ENCODE measurements at regions not wholly inside any gene's neighbourhood (a gene's known extent, or its start where the extent isn't known, plus 50 kb on each side); places are given as distances from the start of the nearest gene placed in this dataset.
A peak's percentile ranks its signal among the peaks of the same experiment; 100 is the strongest.

- in situ Hi-C loops (cut with MboI; ENCODE audit: low pct_unique_long_range_greater_than_20kb in 2 of 9, low sequenced_read_pairs in 9 of 9, unreplicated experiment in 9 of 9), result loop anchor here in 2 of 9 experiments (25.0 kb wide), 1 partner anchor 1332 kb away; no protein-coding TSS in a partner anchor
- 0 to 100% (median 86%) methylated on average over 1 of the region's 1 CpG; no CpG with 5 or more reads in 3 of the 10 experiments for WGBS, 10 experiments
- no peak overlapping the region for H3K4me3 ChIP-seq
- ATAC-seq (replicated peaks in 6 of 8), result no peak
- peaks cover 0 to 9% of the 10 kb centered on the region in 2 donors for H3K4me1 ChIP-seq (replicated peaks in 1 of 2)
- H3K27ac ChIP-seq, result no peak overlapping the region
Measured at GRCh38 chr5:12019306-12019705, 115.1 kb upstream of the CTNND2 start.

- WGBS, 10 experiments, result 0 to 49% (median 27%) methylated on average over 1 to 10 of the region's 10 CpGs; no CpG with 5 or more reads in 1 of the 10 experiments
- in situ Hi-C loops (cut with MboI; ENCODE audit: low pct_unique_long_range_greater_than_20kb in 2 of 9, low sequenced_read_pairs in 9 of 9, unreplicated experiment in 9 of 9), result loop anchor here in 2 of 9 experiments (25.0 kb wide), 1 partner anchor 1330 kb away; no protein-coding TSS in a partner anchor
- Histone ChIP-seq H3K27ac (no peak overlapping the region), H3K4me3 (no peak overlapping the region), H3K4me1 (replicated peaks in 1 of 2) (peaks cover 6 to 9% of the 10 kb centered on the region in 2 donors)
- ATAC-seq (replicated peaks in 6 of 8), result no peak
Measured at GRCh38 chr5:12017007-12017406, 112.8 kb upstream of the CTNND2 start.

- in situ Hi-C loops (cut with MboI; ENCODE audit: low pct_unique_long_range_greater_than_20kb in 2 of 9, low sequenced_read_pairs in 9 of 9, unreplicated experiment in 9 of 9), result loop anchor here in 2 of 9 experiments (25.0 kb wide), 1 partner anchor 1329 kb away; no protein-coding TSS in a partner anchor
- peak; percentile 65 to 100 (median 98) for ATAC-seq (replicated peaks in 6 of 8)
- Histone ChIP-seq H3K4me1 (replicated peaks in 1 of 2) (peaks cover 6 to 9% of the 10 kb centered on the region in 2 donors), H3K27ac (no peak overlapping the region), H3K4me3 (no peak overlapping the region)
- WGBS, 10 experiments, result 0 to 100% (median 60%) methylated on average over 1 to 7 of the region's 7 CpGs; no CpG with 5 or more reads in 1 of the 10 experiments
Measured at GRCh38 chr5:12016159-12016746, 112.0 kb upstream of the CTNND2 start.

GRCh38 chr5:12013351-12013750 is 109.1 kb upstream of the CTNND2 start:
- no peak for ATAC-seq (replicated peaks in 6 of 8)
- Histone ChIP-seq H3K27ac (no peak overlapping the region), H3K4me3 (no peak overlapping the region), H3K4me1 (replicated peaks in 1 of 2) (peaks cover 6 to 9% of the 10 kb centered on the region in 2 donors)
- WGBS, 10 experiments, result 14 to 89% (median 83%) methylated on average over 1 of the region's 1 CpG; no CpG with 5 or more reads in 5 of the 10 experiments
- in situ Hi-C loops (cut with MboI; ENCODE audit: low pct_unique_long_range_greater_than_20kb in 2 of 9, low sequenced_read_pairs in 9 of 9, unreplicated experiment in 9 of 9), result loop anchor here in 2 of 9 experiments (25.0 kb wide), 1 partner anchor 1326 kb away; no protein-coding TSS in a partner anchor

GRCh38 chr5:12003680-12004079 is 99.4 kb upstream of the CTNND2 start:
- Histone ChIP-seq H3K4me1 (replicated peaks in 1 of 2) (no peaks in the 10 kb centered on the region), H3K4me3 (no peak overlapping the region), H3K27ac (no peak overlapping the region)
- in situ Hi-C loops (cut with MboI; ENCODE audit: low pct_unique_long_range_greater_than_20kb in 2 of 9, low sequenced_read_pairs in 9 of 9, unreplicated experiment in 9 of 9), result loop anchor here in 2 of 9 experiments (25.0 kb wide), 1 partner anchor 1316 kb away; no protein-coding TSS in a partner anchor
- 40 to 90% (median 55%) methylated on average over 1 to 2 of the region's 2 CpGs; no CpG with 5 or more reads in 7 of the 10 experiments for WGBS, 10 experiments
- no peak for ATAC-seq (replicated peaks in 6 of 8)

- no peak for ATAC-seq (replicated peaks in 6 of 8)
- in situ Hi-C loops (cut with MboI; ENCODE audit: low pct_unique_long_range_greater_than_20kb in 2 of 9, low sequenced_read_pairs in 9 of 9, unreplicated experiment in 9 of 9), result no loop called here
Measured at GRCh38 chr5:11998397-11998796, 94.2 kb upstream of the CTNND2 start.

GRCh38 chr5:11997942-11998341 is 93.7 kb upstream of the CTNND2 start:
- Histone ChIP-seq H3K4me1 (replicated peaks in 1 of 2) (no peaks in the 10 kb centered on the region), H3K27ac (no peak overlapping the region), H3K4me3 (no peak overlapping the region)
- 22 to 100% (median 94%) methylated on average over 5 to 11 of the region's 11 CpGs for WGBS, 10 experiments
- in situ Hi-C loops (cut with MboI; ENCODE audit: low pct_unique_long_range_greater_than_20kb in 2 of 9, low sequenced_read_pairs in 9 of 9, unreplicated experiment in 9 of 9), result no loop called here
- no peak for ATAC-seq (replicated peaks in 6 of 8)

More at GRCh38 chr5:11998397-11998796, 94.2 kb upstream of the CTNND2 start:
- H3K4me1 ChIP-seq (replicated peaks in 1 of 2), result no peaks in the 10 kb centered on the region
- no peak overlapping the region for H3K4me3 ChIP-seq
- no peak overlapping the region for H3K27ac ChIP-seq

GRCh38 chr5:11992518-11992917 is 88.3 kb upstream of the CTNND2 start:
- WGBS, 10 experiments, result 0 to 100% (median 78%) methylated on average over 1 to 2 of the region's 2 CpGs; no CpG with 5 or more reads in 1 of the 10 experiments
- no peak overlapping the region for H3K27ac ChIP-seq
- no peaks in the 10 kb centered on the region for H3K4me1 ChIP-seq (replicated peaks in 1 of 2)
- ATAC-seq (replicated peaks in 6 of 8), result no peak
- in situ Hi-C loops (cut with MboI; ENCODE audit: low pct_unique_long_range_greater_than_20kb in 2 of 9, low sequenced_read_pairs in 9 of 9, unreplicated experiment in 9 of 9), result no loop called here
- H3K4me3 ChIP-seq, result no peak overlapping the region

GRCh38 chr5:11985993-11986392 is 81.7 kb upstream of the CTNND2 start:
- H3K27ac ChIP-seq, result no peak overlapping the region
- H3K4me1 ChIP-seq (replicated peaks in 1 of 2), result no peaks in the 10 kb centered on the region
- WGBS, 10 experiments, result 0 to 100% (median 83%) methylated on average over 1 to 2 of the region's 2 CpGs; no CpG with 5 or more reads in 3 of the 10 experiments
- ATAC-seq (replicated peaks in 6 of 8), result no peak
- H3K4me3 ChIP-seq, result no peak overlapping the region
- in situ Hi-C loops (cut with MboI; ENCODE audit: low pct_unique_long_range_greater_than_20kb in 2 of 9, low sequenced_read_pairs in 9 of 9, unreplicated experiment in 9 of 9), result no loop called here

GRCh38 chr5:11984196-11984595 is 80.0 kb upstream of the CTNND2 start:
- 0 to 100% (median 100%) methylated on average over 1 of the region's 1 CpG; no CpG with 5 or more reads in 3 of the 10 experiments for WGBS, 10 experiments
- H3K27ac ChIP-seq, result no peak overlapping the region
- in situ Hi-C loops (cut with MboI; ENCODE audit: low pct_unique_long_range_greater_than_20kb in 2 of 9, low sequenced_read_pairs in 9 of 9, unreplicated experiment in 9 of 9), result no loop called here
- H3K4me1 ChIP-seq (replicated peaks in 1 of 2), result no peaks in the 10 kb centered on the region
- ATAC-seq (replicated peaks in 6 of 8), result no peak
- H3K4me3 ChIP-seq, result no peak overlapping the region

GRCh38 chr5:11981986-11982385 is 77.7 kb upstream of the CTNND2 start:
- Histone ChIP-seq H3K4me3 (no peak overlapping the region), H3K27ac (no peak overlapping the region), H3K4me1 (replicated peaks in 1 of 2) (no peaks in the 10 kb centered on the region)
- in situ Hi-C loops (cut with MboI; ENCODE audit: low pct_unique_long_range_greater_than_20kb in 2 of 9, low sequenced_read_pairs in 9 of 9, unreplicated experiment in 9 of 9), result no loop called here
- WGBS, 10 experiments, result 0 to 100% (median 88%) methylated on average over 1 to 3 of the region's 3 CpGs; no CpG with 5 or more reads in 2 of the 10 experiments
- no peak for ATAC-seq (replicated peaks in 6 of 8)

GRCh38 chr5:11977904-11978303 is 73.7 kb upstream of the CTNND2 start:
- no peak for ATAC-seq (replicated peaks in 6 of 8)
- 0 to 100% (median 88%) methylated on average over 1 to 2 of the region's 2 CpGs for WGBS, 10 experiments
- Histone ChIP-seq H3K4me1 (replicated peaks in 1 of 2) (no peaks in the 10 kb centered on the region), H3K27ac (no peak overlapping the region), H3K4me3 (no peak overlapping the region)
- in situ Hi-C loops (cut with MboI; ENCODE audit: low pct_unique_long_range_greater_than_20kb in 2 of 9, low sequenced_read_pairs in 9 of 9, unreplicated experiment in 9 of 9), result no loop called here

- H3K4me3 ChIP-seq, result no peak overlapping the region
- WGBS, 10 experiments, result 7 to 100% (median 81%) methylated on average over 1 to 7 of the region's 7 CpGs; no CpG with 5 or more reads in 1 of the 10 experiments
- ATAC-seq (replicated peaks in 6 of 8), result no peak
- no peaks in the 10 kb centered on the region for H3K4me1 ChIP-seq (replicated peaks in 1 of 2)
- in situ Hi-C loops (cut with MboI; ENCODE audit: low pct_unique_long_range_greater_than_20kb in 2 of 9, low sequenced_read_pairs in 9 of 9, unreplicated experiment in 9 of 9), result no loop called here
- H3K27ac ChIP-seq, result no peak overlapping the region
Measured at GRCh38 chr5:11973469-11973868, 69.2 kb upstream of the CTNND2 start.

- no peak overlapping the region for H3K4me3 ChIP-seq
- H3K27ac ChIP-seq, result no peak overlapping the region
- no peaks in the 10 kb centered on the region for H3K4me1 ChIP-seq (replicated peaks in 1 of 2)
- no peak for ATAC-seq (replicated peaks in 6 of 8)
- WGBS, 10 experiments, result 8 to 100% (median 77%) methylated on average over 1 to 3 of the region's 3 CpGs
- in situ Hi-C loops (cut with MboI; ENCODE audit: low pct_unique_long_range_greater_than_20kb in 2 of 9, low sequenced_read_pairs in 9 of 9, unreplicated experiment in 9 of 9), result no loop called here
Measured at GRCh38 chr5:11963227-11963626, 59.0 kb upstream of the CTNND2 start.
